Esophagus squamous epithelium (tissue), 5 donors: ENCODE measurements at regions not wholly inside any gene's neighbourhood (a gene's known extent, or its start where the extent isn't known, plus 50 kb on each side); places are given as distances from the start of the nearest gene placed in this dataset.

Experiments used
- DNase-seq: peaks from one replicate; lab custom pipeline; 2025; lab: John Stamatoyannopoulos, UW
- H3K27ac ChIP-seq, 4 donors: fragments of 200-600 bp; sonication (generic); one replicate each; pipeline ENCODE4 v1.5.1; 2016 to 2019; ENCODE audit warnings: mild to moderate bottlenecking in 1 of 4
- H3K27me3 ChIP-seq, 4 donors: fragments of 200-600 bp; sonication (generic); 1 replicate in 3 of 4; 2 replicates in 1 of 4; pipeline versions ENCODE4 v1.5.1 to v1.6.0; 2017 to 2021; ENCODE audit warnings: antibody characterized with exemption in 1 of 4
- H3K36me3 ChIP-seq, 3 donors: fragments of 200-600 bp; sonication (generic); one replicate each; pipeline ENCODE4 v1.5.1; 2016 to 2019
- H3K4me1 ChIP-seq, 3 donors: fragments of 200-600 bp; sonication (generic); one replicate each; pipeline ENCODE4 v1.5.1; 2017 to 2019
- H3K4me3 ChIP-seq, 4 donors: fragments of 200-600 bp; sonication (generic); 1 replicate in 3 of 4; 2 replicates in 1 of 4; pipeline ENCODE4 v1.5.1; 2016 to 2019; ENCODE audit warnings: mild to moderate bottlenecking in 2 of 4, moderate library complexity in 1 of 4
- H3K9me3 ChIP-seq, 3 donors: fragments of 200-600 bp; sonication (generic); one replicate each; pipeline ENCODE4 v1.5.1; 2016 to 2019
- POLR2A ChIP-seq, 4 donors: fragments of 450-650 bp; IDR thresholded peaks; one replicate each; pipeline ENCODE4 v1.6.1; 2017; ENCODE audit warnings: antibody characterized with exemption in 4 of 4, mild to moderate bottlenecking in 4 of 4, moderate library complexity in 3 of 4
- WGBS, 2 donors: methylation state at CpG; one replicate each; pipeline ENCODE4 v1.1.5; 2018; 5-methylcytosine and 5-hydroxymethylcytosine counted together
- intact Hi-C: fragments of 100-400 bp; cut with DNase I; formaldehyde crosslinking; loops from one replicate; pipeline ENCODE4 v1.15.0; 2022
- TF ChIP-seq, protein P1 (sequence below), 6 experiments: fragments of 450-650 bp in 4 of 6; fragments of 200-600 bp in 2 of 6; sonication (generic) in 2 of 6; IDR thresholded peaks; one replicate each; pipeline ENCODE4 v1.5.1; 2016 to 2019; ENCODE audit warnings: antibody characterized with exemption in 6 of 6, mild to moderate bottlenecking in 4 of 6, moderate library complexity in 4 of 6
- donor health status: DM: yes; HTN: yes; CAD: no.

DNA sequence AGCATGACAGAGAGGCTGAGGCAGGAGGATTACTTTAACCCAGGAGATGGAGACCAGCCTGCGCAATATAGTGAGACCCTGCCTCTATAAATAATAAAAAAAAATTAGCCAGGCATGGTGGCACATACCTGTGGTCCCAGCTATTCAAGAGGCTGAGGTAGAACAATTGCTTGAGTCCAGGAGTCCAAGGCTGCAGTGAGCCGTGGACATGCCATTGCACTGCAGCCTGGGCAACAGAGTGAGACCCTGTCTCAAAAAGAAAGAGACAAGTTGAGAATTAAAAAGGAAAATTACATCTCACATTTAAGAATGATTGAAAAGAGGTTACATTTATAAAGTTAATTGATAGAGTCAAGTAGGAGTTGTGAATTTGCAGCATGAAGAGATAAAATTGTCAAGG, 91.4 kb upstream of the TMPO start:
- H3K4me3 ChIP-seq, result no peak overlapping the region
- TF ChIP-seq POLR2A (IDR thresholded peaks at IDR 0.05), result no peak
- TF ChIP-seq, protein P1, sequence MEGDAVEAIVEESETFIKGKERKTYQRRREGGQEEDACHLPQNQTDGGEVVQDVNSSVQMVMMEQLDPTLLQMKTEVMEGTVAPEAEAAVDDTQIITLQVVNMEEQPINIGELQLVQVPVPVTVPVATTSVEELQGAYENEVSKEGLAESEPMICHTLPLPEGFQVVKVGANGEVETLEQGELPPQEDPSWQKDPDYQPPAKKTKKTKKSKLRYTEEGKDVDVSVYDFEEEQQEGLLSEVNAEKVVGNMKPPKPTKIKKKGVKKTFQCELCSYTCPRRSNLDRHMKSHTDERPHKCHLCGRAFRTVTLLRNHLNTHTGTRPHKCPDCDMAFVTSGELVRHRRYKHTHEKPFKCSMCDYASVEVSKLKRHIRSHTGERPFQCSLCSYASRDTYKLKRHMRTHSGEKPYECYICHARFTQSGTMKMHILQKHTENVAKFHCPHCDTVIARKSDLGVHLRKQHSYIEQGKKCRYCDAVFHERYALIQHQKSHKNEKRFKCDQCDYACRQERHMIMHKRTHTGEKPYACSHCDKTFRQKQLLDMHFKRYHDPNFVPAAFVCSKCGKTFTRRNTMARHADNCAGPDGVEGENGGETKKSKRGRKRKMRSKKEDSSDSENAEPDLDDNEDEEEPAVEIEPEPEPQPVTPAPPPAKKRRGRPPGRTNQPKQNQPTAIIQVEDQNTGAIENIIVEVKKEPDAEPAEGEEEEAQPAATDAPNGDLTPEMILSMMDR (IDR thresholded peaks at IDR 0.05), result no peak
- intact Hi-C loops, result loop anchor here (10.0 kb wide), 1 partner anchor 61 kb away; no protein-coding TSS in a partner anchor
- no peaks in the 10 kb centered on the region for H3K9me3 ChIP-seq
- no peaks in the 10 kb centered on the region for H3K27me3 ChIP-seq
- H3K36me3 ChIP-seq, result no peaks in the 10 kb centered on the region
- no peak for DNase-seq
- H3K4me1 ChIP-seq, result peaks cover 4 to 17% (median 6%) of the 10 kb centered on the region in 3 donors
- WGBS, 2 donors, result 53 to 95% methylated on average over 2 of the region's 2 CpGs
- H3K27ac ChIP-seq, result no peak overlapping the region

DNA sequence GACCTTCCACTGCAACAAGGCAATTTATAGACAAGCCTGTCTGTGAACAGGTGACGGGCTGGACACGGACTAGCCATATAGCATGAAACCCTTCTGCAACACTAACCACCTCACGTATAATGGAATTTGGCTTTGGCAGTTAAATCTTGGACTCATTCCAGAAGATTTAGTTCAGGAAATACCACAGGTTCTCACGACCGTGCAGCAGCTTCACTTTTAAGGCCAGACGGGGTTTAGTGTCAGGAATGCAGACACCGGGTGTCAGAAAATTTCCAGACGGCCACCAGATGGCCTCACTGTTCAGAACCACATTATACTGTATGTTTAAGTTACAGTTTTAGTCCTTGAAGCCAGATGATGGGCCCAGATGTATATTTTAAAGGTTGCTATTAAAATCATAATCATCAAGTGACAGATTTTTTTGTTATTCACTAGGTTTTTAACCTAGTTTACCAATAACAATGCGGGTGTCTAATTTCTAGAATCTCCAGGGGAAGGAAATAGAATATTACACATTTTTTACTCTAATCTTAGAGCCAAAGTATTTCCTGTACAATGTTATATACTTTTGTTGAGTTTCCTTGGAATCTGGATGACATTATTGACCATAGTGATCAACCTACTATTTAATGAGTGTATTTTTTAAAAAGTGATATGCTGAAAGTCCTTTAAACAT, 90.5 kb upstream of the TMPO start:
- H3K4me1 ChIP-seq, result peaks cover 0 to 8% (median 0%) of the 10 kb centered on the region in 3 donors
- intact Hi-C loops, result loop anchor here (10.0 kb wide), 1 partner anchor 60 kb away; no protein-coding TSS in a partner anchor
- no peak for TF ChIP-seq POLR2A (IDR thresholded peaks at IDR 0.05)
- TF ChIP-seq, protein P1 (IDR thresholded peaks at IDR 0.05), result peak; percentile 19 to 72 (median 62)
- no peak overlapping the region for H3K27ac ChIP-seq
- no peaks in the 10 kb centered on the region for H3K36me3 ChIP-seq
- no peak for DNase-seq
- 17 to 19% methylated on average over 9 of the region's 9 CpGs for WGBS, 2 donors
- H3K9me3 ChIP-seq, result no peaks in the 10 kb centered on the region
- H3K4me3 ChIP-seq, result no peak overlapping the region
- H3K27me3 ChIP-seq, result no peaks in the 10 kb centered on the region

DNA sequence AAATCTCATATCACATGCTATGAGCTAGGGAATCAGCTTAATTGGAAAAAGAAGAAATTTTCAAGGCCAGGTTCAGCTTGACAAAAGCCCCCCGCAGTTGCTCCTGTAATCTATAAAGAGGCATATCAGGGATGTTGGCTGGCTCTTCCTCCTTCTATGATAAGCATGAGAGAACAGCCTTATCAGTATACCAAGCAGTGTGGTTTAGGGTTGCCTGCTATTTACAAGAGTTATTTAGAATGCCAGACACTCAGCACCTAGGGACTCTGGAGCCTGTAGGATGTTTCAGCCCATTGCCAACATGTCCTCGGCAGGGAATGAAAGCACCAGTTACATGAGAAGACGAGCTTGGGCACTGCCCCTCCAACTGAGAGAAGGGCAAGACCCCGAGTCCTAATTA, 89.5 kb upstream of the TMPO start:
- no peak overlapping the region for H3K27ac ChIP-seq
- intact Hi-C loops, result loop anchor here (10.0 kb wide), 1 partner anchor 59 kb away; no protein-coding TSS in a partner anchor
- H3K9me3 ChIP-seq, result no peaks in the 10 kb centered on the region
- no peaks in the 10 kb centered on the region for H3K36me3 ChIP-seq
- no peak for DNase-seq
- peaks cover 0 to 6% (median 0%) of the 10 kb centered on the region in 3 donors for H3K4me1 ChIP-seq
- H3K4me3 ChIP-seq, result no peak overlapping the region
- H3K27me3 ChIP-seq, result no peaks in the 10 kb centered on the region
- 74 to 76% methylated on average over 4 of the region's 4 CpGs for WGBS, 2 donors
- no peak for TF ChIP-seq POLR2A (IDR thresholded peaks at IDR 0.05)
- TF ChIP-seq, protein P1 (IDR thresholded peaks at IDR 0.05), result no peak

DNA sequence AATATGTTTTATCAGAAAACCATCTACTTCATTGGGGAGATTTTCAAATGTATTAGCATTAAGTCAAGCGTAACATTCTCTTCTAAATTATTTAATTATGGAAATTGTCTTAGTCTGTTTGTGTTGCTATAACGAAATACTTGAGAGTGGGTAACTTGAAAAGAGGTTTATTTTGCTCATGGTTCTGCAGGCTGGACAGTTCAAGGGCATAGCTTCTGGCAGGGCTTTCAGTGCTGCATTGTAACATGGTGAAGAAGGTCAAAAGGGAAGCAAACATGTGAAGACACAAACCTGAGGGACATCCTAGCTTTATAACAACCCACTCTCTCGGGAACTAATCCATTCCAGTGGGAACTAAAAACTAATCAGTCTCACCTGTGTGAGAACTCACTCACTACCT, 84.3 kb upstream of the TMPO start:
- DNase-seq, result no peak
- Histone ChIP-seq H3K36me3 (no peaks in the 10 kb centered on the region), H3K27ac (no peak overlapping the region), H3K4me1 (no peaks in the 10 kb centered on the region), H3K27me3 (no peaks in the 10 kb centered on the region), H3K4me3 (no peak overlapping the region), H3K9me3 (no peaks in the 10 kb centered on the region)
- WGBS, 2 donors, result 75 to 82% methylated on average over 3 of the region's 3 CpGs
- intact Hi-C loops, result no loop called here
- TF ChIP-seq, protein P1 (IDR thresholded peaks at IDR 0.05), result no peak

DNA sequence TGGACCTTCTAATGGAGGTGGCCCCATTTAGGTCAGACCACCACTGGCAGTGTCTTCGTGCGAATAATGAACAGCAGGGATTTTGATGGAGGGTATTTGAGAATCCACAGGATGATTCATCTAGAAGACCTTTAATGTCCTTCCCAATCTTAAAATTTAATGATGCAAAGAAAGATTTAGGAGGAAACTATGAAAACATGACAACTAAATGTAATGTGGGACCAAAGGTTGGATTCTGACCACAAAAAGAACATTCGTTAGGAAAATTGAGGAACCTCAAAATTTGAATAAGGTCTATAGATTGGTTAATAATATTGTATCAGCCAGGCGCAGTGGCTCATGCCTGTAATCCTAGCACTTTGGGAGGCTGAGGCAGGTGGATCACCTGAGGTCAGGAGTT, 78.2 kb upstream of the TMPO start:
- Histone ChIP-seq H3K36me3 (no peaks in the 10 kb centered on the region), H3K4me1 (peaks cover 5 to 27% (median 11%) of the 10 kb centered on the region in 3 donors), H3K9me3 (no peaks in the 10 kb centered on the region), H3K4me3 (no peak overlapping the region), H3K27me3 (no peaks in the 10 kb centered on the region), H3K27ac (no peak overlapping the region)
- DNase-seq, result no peak
- intact Hi-C loops, result no loop called here
- TF ChIP-seq POLR2A (IDR thresholded peaks at IDR 0.05), result no peak
- TF ChIP-seq, protein P1 (IDR thresholded peaks at IDR 0.05), result no peak
- 91 to 92% methylated on average over 4 of the region's 4 CpGs for WGBS, 2 donors
